SK-N-SH treated with all-trans-retinoic acid at 6 μM for 48 hours (cell line): ENCODE measurements at regions not wholly inside any gene's neighbourhood (a gene's known extent, or its start where the extent isn't known, plus 50 kb on each side); places are given as distances from the start of the nearest gene placed in this dataset.

Source experiments
- ATAC-seq: fragments of 200-7000 bp; cut with Tn5 transposase; 3 replicates; pipeline ENCODE4 v1.9.1; 2020; ENCODE audit warnings: mild to moderate bottlenecking, moderate library complexity
- ARNTL ChIP-seq: fragments of 450-650 bp; formaldehyde crosslinking; IDR thresholded peaks from 2 replicates; pipeline ENCODE4 v1.5.0; 2020; ENCODE audit warnings: low read depth, mild to moderate bottlenecking, moderate library complexity, borderline replicate concordance
- CSDC2 ChIP-seq: fragments of 250-450 bp; sonication (Bioruptor Pico); IDR thresholded peaks from 2 replicates; pipeline ENCODE4 v1.5.0; 2020; ENCODE audit warnings: mild to moderate bottlenecking, moderate library complexity
- ESRRG ChIP-seq: fragments of 250-450 bp; sonication (Bioruptor Pico); IDR thresholded peaks from 2 replicates; pipeline ENCODE4 v1.6.1; 2021; ENCODE audit warnings: mild to moderate bottlenecking
- GLIS3 ChIP-seq: fragments of 250-450 bp; sonication (Bioruptor Pico); IDR thresholded peaks from 2 replicates; pipeline ENCODE4 v1.5.0; 2020; ENCODE audit warnings: mild to moderate bottlenecking, moderate library complexity
- ISL1 ChIP-seq: fragments of 250-450 bp; sonication (Bioruptor Pico); IDR thresholded peaks from 2 replicates; pipeline ENCODE4 v2.1.2; 2022; ENCODE audit warnings: mild to moderate bottlenecking, moderate library complexity
- OSR1 ChIP-seq: fragments of 250-450 bp; sonication (Bioruptor Pico); IDR thresholded peaks from 2 replicates; pipeline ENCODE4 v1.8.0; 2022; ENCODE audit warnings: moderate library complexity, mild to moderate bottlenecking, inconsistent platforms
- PPARA ChIP-seq: fragments of 250-450 bp; sonication (Bioruptor Pico); IDR thresholded peaks from 2 replicates; pipeline ENCODE4 v1.5.0; 2020; ENCODE audit warnings: mild to moderate bottlenecking, borderline replicate concordance
- RARB ChIP-seq: fragments of 250-450 bp; sonication (Bioruptor Pico); IDR thresholded peaks from 2 replicates; pipeline ENCODE4 v1.8.0; 2021; ENCODE audit warnings: mild to moderate bottlenecking, moderate library complexity
- SNAI2 ChIP-seq: fragments of 250-450 bp; sonication (Bioruptor Pico); IDR thresholded peaks from 2 replicates; pipeline ENCODE4 v1.5.0; 2020; ENCODE audit warnings: mild to moderate bottlenecking, moderate library complexity
- TOX ChIP-seq: fragments of 250-450 bp; sonication (Bioruptor Pico); IDR thresholded peaks from 2 replicates; pipeline ENCODE4 v1.8.0; 2021; ENCODE audit warnings: mild to moderate bottlenecking, moderate library complexity, borderline replicate concordance
- ZC3H10 ChIP-seq: fragments of 250-450 bp; sonication (Bioruptor Pico); IDR thresholded peaks from 2 replicates; pipeline ENCODE4 v1.5.1; 2021; ENCODE audit warnings: mild to moderate bottlenecking, moderate library complexity
- ZFP3 ChIP-seq: fragments of 250-450 bp; sonication (Bioruptor Pico); IDR thresholded peaks from 2 replicates; pipeline ENCODE4 v1.5.0; 2020; ENCODE audit warnings: mild to moderate bottlenecking, moderate library complexity
- ZFP30 ChIP-seq: fragments of 450-650 bp; formaldehyde crosslinking; IDR thresholded peaks from 2 replicates; pipeline ENCODE4 v1.5.0; 2022; ENCODE audit warnings: mild to moderate bottlenecking, moderate library complexity
- ZNF70 ChIP-seq: fragments of 450-650 bp; formaldehyde crosslinking; IDR thresholded peaks from 2 replicates; pipeline ENCODE4 v1.5.0; 2020; ENCODE audit warnings: mild to moderate bottlenecking, moderate library complexity
- ZNF8 ChIP-seq: fragments of 450-650 bp; formaldehyde crosslinking; IDR thresholded peaks from 2 replicates; pipeline ENCODE4 v1.5.0; 2020; ENCODE audit warnings: mild to moderate bottlenecking, moderate library complexity
- TF ChIP-seq, protein P1 (sequence below): fragments of 250-450 bp; sonication (Bioruptor Pico); IDR thresholded peaks from 2 replicates; pipeline ENCODE4 v1.5.1; 2020; ENCODE audit warnings: low read depth, mild to moderate bottlenecking, moderate library complexity
- TF ChIP-seq, protein P2 (sequence below): fragments of 250-450 bp; sonication (Bioruptor Pico); IDR thresholded peaks from 2 replicates; pipeline ENCODE4 v1.8.0; 2020; ENCODE audit warnings: mild to moderate bottlenecking, moderate library complexity, borderline replicate concordance
- TF ChIP-seq, protein P3 (sequence below): fragments of 250-450 bp; sonication (Bioruptor Pico); IDR thresholded peaks from 2 replicates; pipeline ENCODE4 v1.5.1; 2021; ENCODE audit warnings: mild to moderate bottlenecking, moderate library complexity
- TF ChIP-seq, protein P4 (sequence below): fragments of 250-450 bp; sonication (Bioruptor Pico); IDR thresholded peaks from 2 replicates; pipeline ENCODE4 v1.8.0; 2021; ENCODE audit warnings: low read depth, mild to moderate bottlenecking, moderate library complexity, borderline replicate concordance
- TF ChIP-seq, protein P5 (sequence below): fragments of 250-450 bp; sonication (Bioruptor Pico); IDR thresholded peaks from 2 replicates; pipeline ENCODE4 v1.5.0; 2020; ENCODE audit warnings: mild to moderate bottlenecking, moderate library complexity

DNA sequence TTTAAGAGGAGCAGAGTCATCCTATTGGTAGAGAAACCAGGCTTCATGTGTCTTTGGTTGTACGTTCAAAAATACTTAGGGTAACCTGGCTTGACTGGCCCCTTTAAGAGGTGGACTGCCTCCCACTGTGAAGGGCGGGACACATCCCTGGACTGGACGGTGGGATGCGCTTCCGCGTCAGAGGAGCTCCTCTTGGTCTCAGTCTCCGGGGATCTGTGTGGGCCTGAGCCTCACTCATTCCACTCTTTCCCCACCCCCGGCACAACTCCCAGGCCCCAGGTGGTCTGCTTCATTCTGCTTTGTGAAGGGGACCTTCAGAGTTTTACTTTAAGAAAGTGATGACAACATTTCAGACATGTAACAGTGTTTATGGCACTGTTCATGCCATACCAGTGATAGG lies 601.1 kb downstream of the IRX1 start:
- no peak for ATAC-seq
- no peak for TF ChIP-seq CSDC2
- no peak for TF ChIP-seq ZFP30 (CRISPR knock-in tag)
- no peak for TF ChIP-seq GLIS3 (CRISPR knock-in tag)
- no peak for TF ChIP-seq ARNTL (CRISPR knock-in tag)
- TF ChIP-seq, protein P1, sequence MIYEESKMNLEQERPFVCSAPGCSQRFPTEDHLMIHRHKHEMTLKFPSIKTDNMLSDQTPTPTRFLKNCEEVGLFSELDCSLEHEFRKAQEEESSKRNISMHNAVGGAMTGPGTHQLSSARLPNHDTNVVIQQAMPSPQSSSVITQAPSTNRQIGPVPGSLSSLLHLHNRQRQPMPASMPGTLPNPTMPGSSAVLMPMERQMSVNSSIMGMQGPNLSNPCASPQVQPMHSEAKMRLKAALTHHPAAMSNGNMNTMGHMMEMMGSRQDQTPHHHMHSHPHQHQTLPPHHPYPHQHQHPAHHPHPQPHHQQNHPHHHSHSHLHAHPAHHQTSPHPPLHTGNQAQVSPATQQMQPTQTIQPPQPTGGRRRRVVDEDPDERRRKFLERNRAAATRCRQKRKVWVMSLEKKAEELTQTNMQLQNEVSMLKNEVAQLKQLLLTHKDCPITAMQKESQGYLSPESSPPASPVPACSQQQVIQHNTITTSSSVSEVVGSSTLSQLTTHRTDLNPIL, result no peak
- TF ChIP-seq ZNF8 (CRISPR knock-in tag), result no peak
- no peak for TF ChIP-seq RARB (CRISPR knock-in tag)
- TF ChIP-seq, protein P2, sequence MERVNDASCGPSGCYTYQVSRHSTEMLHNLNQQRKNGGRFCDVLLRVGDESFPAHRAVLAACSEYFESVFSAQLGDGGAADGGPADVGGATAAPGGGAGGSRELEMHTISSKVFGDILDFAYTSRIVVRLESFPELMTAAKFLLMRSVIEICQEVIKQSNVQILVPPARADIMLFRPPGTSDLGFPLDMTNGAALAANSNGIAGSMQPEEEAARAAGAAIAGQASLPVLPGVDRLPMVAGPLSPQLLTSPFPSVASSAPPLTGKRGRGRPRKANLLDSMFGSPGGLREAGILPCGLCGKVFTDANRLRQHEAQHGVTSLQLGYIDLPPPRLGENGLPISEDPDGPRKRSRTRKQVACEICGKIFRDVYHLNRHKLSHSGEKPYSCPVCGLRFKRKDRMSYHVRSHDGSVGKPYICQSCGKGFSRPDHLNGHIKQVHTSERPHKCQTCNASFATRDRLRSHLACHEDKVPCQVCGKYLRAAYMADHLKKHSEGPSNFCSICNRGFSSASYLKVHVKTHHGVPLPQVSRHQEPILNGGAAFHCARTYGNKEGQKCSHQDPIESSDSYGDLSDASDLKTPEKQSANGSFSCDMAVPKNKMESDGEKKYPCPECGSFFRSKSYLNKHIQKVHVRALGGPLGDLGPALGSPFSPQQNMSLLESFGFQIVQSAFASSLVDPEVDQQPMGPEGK (CRISPR knock-in tag), result no peak
- TF ChIP-seq PPARA, result no peak
- no peak for TF ChIP-seq ZNF70 (CRISPR knock-in tag)
- TF ChIP-seq, protein P3, sequence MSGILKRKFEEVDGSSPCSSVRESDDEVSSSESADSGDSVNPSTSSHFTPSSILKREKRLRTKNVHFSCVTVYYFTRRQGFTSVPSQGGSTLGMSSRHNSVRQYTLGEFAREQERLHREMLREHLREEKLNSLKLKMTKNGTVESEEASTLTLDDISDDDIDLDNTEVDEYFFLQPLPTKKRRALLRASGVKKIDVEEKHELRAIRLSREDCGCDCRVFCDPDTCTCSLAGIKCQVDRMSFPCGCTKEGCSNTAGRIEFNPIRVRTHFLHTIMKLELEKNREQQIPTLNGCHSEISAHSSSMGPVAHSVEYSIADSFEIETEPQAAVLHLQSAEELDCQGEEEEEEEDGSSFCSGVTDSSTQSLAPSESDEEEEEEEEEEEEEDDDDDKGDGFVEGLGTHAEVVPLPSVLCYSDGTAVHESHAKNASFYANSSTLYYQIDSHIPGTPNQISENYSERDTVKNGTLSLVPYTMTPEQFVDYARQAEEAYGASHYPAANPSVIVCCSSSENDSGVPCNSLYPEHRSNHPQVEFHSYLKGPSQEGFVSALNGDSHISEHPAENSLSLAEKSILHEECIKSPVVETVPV, result no peak
- TF ChIP-seq ISL1 (CRISPR knock-in tag), result no peak
- TF ChIP-seq ZC3H10 (CRISPR knock-in tag), result no peak
- TF ChIP-seq SNAI2 (CRISPR knock-in tag), result no peak
- TF ChIP-seq, protein P4, sequence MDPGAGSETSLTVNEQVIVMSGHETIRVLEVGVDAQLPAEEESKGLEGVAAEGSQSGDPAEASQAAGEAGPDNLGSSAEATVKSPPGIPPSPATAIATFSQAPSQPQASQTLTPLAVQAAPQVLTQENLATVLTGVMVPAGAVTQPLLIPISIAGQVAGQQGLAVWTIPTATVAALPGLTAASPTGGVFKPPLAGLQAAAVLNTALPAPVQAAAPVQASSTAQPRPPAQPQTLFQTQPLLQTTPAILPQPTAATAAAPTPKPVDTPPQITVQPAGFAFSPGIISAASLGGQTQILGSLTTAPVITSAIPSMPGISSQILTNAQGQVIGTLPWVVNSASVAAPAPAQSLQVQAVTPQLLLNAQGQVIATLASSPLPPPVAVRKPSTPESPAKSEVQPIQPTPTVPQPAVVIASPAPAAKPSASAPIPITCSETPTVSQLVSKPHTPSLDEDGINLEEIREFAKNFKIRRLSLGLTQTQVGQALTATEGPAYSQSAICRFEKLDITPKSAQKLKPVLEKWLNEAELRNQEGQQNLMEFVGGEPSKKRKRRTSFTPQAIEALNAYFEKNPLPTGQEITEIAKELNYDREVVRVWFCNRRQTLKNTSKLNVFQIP (CRISPR knock-in tag), result no peak
- no peak for TF ChIP-seq TOX (CRISPR knock-in tag)

DNA sequence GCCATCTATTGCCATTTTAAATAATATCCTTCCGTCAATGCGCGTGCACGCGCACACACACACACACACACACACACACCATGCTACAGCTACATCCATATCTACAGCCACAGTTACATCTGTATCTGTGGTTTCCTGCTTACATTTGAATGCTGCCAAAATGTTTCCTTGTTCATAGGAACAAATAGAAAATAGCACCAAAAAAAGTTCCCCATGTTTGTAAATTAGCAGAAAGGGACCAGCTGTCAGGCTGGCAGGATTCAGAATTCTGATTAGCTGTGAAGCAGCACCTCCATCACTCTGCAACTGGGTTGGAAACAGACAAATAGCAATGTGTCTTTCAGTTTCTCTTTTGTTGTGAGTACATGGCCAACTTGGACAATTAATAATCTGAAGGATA lies 601.5 kb downstream of the IRX1 start:
- TF ChIP-seq ZNF8 (CRISPR knock-in tag) (no peak), ZNF70 (CRISPR knock-in tag) (no peak), ISL1 (CRISPR knock-in tag) (no peak), ESRRG (CRISPR knock-in tag) (no peak), PPARA (no peak), ZFP30 (CRISPR knock-in tag) (no peak), OSR1 (CRISPR knock-in tag) (no peak), ZFP3 (CRISPR knock-in tag) (no peak), GLIS3 (CRISPR knock-in tag) (no peak), CSDC2 (no peak)
- TF ChIP-seq, protein P5, sequence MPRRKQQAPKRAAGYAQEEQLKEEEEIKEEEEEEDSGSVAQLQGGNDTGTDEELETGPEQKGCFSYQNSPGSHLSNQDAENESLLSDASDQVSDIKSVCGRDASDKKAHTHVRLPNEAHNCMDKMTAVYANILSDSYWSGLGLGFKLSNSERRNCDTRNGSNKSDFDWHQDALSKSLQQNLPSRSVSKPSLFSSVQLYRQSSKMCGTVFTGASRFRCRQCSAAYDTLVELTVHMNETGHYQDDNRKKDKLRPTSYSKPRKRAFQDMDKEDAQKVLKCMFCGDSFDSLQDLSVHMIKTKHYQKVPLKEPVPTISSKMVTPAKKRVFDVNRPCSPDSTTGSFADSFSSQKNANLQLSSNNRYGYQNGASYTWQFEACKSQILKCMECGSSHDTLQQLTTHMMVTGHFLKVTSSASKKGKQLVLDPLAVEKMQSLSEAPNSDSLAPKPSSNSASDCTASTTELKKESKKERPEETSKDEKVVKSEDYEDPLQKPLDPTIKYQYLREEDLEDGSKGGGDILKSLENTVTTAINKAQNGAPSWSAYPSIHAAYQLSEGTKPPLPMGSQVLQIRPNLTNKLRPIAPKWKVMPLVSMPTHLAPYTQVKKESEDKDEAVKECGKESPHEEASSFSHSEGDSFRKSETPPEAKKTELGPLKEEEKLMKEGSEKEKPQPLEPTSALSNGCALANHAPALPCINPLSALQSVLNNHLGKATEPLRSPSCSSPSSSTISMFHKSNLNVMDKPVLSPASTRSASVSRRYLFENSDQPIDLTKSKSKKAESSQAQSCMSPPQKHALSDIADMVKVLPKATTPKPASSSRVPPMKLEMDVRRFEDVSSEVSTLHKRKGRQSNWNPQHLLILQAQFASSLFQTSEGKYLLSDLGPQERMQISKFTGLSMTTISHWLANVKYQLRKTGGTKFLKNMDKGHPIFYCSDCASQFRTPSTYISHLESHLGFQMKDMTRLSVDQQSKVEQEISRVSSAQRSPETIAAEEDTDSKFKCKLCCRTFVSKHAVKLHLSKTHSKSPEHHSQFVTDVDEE (CRISPR knock-in tag), result no peak
- TF ChIP-seq, protein P2 (CRISPR knock-in tag), result no peak
- TF ChIP-seq, protein P1, result no peak
- ATAC-seq, result no peak
